ENCODE measurements at regions not wholly inside any gene's neighbourhood (a gene's known extent, or its start where the extent isn't known, plus 50 kb on each side); places are given as distances from the start of the nearest gene placed in this dataset.

- no peak for TF ChIP-seq POLR2A (IDR thresholded peaks at IDR 0.05)
- TF ChIP-seq, protein P1, sequence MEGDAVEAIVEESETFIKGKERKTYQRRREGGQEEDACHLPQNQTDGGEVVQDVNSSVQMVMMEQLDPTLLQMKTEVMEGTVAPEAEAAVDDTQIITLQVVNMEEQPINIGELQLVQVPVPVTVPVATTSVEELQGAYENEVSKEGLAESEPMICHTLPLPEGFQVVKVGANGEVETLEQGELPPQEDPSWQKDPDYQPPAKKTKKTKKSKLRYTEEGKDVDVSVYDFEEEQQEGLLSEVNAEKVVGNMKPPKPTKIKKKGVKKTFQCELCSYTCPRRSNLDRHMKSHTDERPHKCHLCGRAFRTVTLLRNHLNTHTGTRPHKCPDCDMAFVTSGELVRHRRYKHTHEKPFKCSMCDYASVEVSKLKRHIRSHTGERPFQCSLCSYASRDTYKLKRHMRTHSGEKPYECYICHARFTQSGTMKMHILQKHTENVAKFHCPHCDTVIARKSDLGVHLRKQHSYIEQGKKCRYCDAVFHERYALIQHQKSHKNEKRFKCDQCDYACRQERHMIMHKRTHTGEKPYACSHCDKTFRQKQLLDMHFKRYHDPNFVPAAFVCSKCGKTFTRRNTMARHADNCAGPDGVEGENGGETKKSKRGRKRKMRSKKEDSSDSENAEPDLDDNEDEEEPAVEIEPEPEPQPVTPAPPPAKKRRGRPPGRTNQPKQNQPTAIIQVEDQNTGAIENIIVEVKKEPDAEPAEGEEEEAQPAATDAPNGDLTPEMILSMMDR (IDR thresholded peaks at IDR 0.05): no peak
These were observed 119.7 kb downstream of the PLPPR4 start for GRCh38 chr1:99384021-99384420.

All from adrenal gland (tissue), 5 donors.